Tibial nerve (tissue), 3 donors: ENCODE measurements at regions not wholly inside any gene's neighbourhood (a gene's known extent, or its start where the extent isn't known, plus 50 kb on each side); places are given as distances from the start of the nearest gene placed in this dataset.

Experiments
- POLR2A ChIP-seq, 2 donors: fragments of 450-650 bp; IDR thresholded peaks; one replicate each; pipeline ENCODE4 v1.6.1; 2017; ENCODE audit warnings: antibody characterized with exemption in 2 of 2, mild to moderate bottlenecking in 2 of 2, moderate library complexity in 2 of 2
- TF ChIP-seq, protein P1 (sequence below), 5 experiments: fragments of 200-600 bp in 3 of 5; fragments of 450-650 bp in 2 of 5; sonication (generic) in 3 of 5; IDR thresholded peaks; one replicate each; pipeline ENCODE4 v1.5.1; 2016 to 2019; ENCODE audit warnings: antibody characterized with exemption in 5 of 5, mild to moderate bottlenecking in 3 of 5, moderate library complexity in 2 of 5

DNA sequence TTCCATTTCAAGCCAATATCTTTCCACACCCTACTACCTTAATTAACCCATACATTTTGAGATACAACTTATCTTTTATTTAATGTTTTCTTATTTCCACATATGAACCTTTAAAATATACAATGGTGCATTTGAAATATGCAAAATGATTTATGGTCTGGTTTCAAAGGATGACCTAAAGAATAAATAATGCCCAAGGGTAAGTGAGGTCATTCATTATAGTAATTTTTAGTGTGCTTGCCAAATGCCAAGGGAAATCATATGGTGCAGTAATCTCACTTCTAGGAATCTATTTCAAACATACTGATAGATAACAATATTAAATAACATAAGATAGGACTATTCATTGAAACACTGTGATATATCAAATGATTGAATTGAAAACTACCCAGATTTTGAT is 1055.4 kb downstream of the AGBL1 start:
- TF ChIP-seq, protein P1, sequence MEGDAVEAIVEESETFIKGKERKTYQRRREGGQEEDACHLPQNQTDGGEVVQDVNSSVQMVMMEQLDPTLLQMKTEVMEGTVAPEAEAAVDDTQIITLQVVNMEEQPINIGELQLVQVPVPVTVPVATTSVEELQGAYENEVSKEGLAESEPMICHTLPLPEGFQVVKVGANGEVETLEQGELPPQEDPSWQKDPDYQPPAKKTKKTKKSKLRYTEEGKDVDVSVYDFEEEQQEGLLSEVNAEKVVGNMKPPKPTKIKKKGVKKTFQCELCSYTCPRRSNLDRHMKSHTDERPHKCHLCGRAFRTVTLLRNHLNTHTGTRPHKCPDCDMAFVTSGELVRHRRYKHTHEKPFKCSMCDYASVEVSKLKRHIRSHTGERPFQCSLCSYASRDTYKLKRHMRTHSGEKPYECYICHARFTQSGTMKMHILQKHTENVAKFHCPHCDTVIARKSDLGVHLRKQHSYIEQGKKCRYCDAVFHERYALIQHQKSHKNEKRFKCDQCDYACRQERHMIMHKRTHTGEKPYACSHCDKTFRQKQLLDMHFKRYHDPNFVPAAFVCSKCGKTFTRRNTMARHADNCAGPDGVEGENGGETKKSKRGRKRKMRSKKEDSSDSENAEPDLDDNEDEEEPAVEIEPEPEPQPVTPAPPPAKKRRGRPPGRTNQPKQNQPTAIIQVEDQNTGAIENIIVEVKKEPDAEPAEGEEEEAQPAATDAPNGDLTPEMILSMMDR (IDR thresholded peaks at IDR 0.05), result no peak
- TF ChIP-seq POLR2A (IDR thresholded peaks at IDR 0.05), result no peak
